WTC11 (cell line): ENCODE measurements at regions not wholly inside any gene's neighbourhood (a gene's known extent, or its start where the extent isn't known, plus 50 kb on each side); places are given as distances from the start of the nearest gene placed in this dataset.

ENCODE experiments used
- ATAC-seq: fragments of 200-7000 bp; cut with Tn5 transposase; 2 replicates; pipeline ENCODE4 v1.10.0; 2021; ENCODE audit warnings: mild to moderate bottlenecking, moderate library complexity
- CTCF ChIA-PET: fragments of 300-600 bp; sonication (Branson Sonifier 250); formaldehyde crosslinking; loops from one replicate; lab custom pipeline; 2021; ENCODE audit warnings: antibody characterized with exemption; lab: Charles Lee
- POLR2A ChIA-PET: fragments of 350-600 bp; sonication (Branson Sonifier 250); formaldehyde crosslinking; loops from one replicate; lab custom pipeline; 2021; ENCODE audit warnings: antibody characterized with exemption; lab: Charles Lee
- DNase-seq: peaks from one replicate; pipeline ENCODE4 v3.0.0; 2021; ENCODE audit warnings: low spot score
- H3K27ac Mint-ChIP-seq: 2 replicates; pipeline ENCODE4 v1.8.0; 2021; ENCODE audit warnings: mixed read lengths
- H3K27me3 Mint-ChIP-seq: 2 replicates; pipeline ENCODE4 v1.8.0; 2021; ENCODE audit warnings: low read depth, mild to moderate bottlenecking, moderate library complexity, mixed read lengths
- H3K36me3 Mint-ChIP-seq: 2 replicates; pipeline ENCODE4 v1.8.0; 2021; ENCODE audit warnings: mixed read lengths
- H3K4me1 Mint-ChIP-seq: 2 replicates; pipeline ENCODE4 v1.8.0; 2022; ENCODE audit warnings: mixed read lengths
- H3K4me3 Mint-ChIP-seq: 2 replicates; pipeline ENCODE4 v1.8.0; 2021; ENCODE audit warnings: mild to moderate bottlenecking, moderate library complexity, mixed read lengths
- H3K9me3 Mint-ChIP-seq: 2 replicates; pipeline ENCODE4 v1.8.0; 2021; ENCODE audit warnings: mixed read lengths
- AR ChIP-seq: fragments of 250-450 bp; sonication (Bioruptor Pico); IDR thresholded peaks from 2 replicates; pipeline ENCODE4 v1.9.0; 2021; ENCODE audit warnings: mild to moderate bottlenecking
- ATF2 ChIP-seq: sonication (generic); formaldehyde crosslinking; IDR thresholded peaks from 2 replicates; pipeline ENCODE4 v1.8.1; 2022; ENCODE audit warnings: low read depth, missing genetic modification reagents, borderline replicate concordance
- ATF3 ChIP-seq: sonication (generic); formaldehyde crosslinking; conservative IDR thresholded peaks from 2 replicates; pipeline ENCODE4 v1.8.1; 2022; ENCODE audit warnings: mild to moderate bottlenecking, missing genetic modification reagents
- E2F5 ChIP-seq: sonication (generic); formaldehyde crosslinking; IDR thresholded peaks from 2 replicates; pipeline ENCODE4 v1.8.1; 2022; ENCODE audit warnings: mild to moderate bottlenecking, moderate library complexity, missing genetic modification reagents
- ELF4 ChIP-seq: sonication (generic); formaldehyde crosslinking; IDR thresholded peaks from 2 replicates; pipeline ENCODE4 v1.8.1; 2022; ENCODE audit warnings: low read depth, mild to moderate bottlenecking, moderate library complexity, missing genetic modification reagents
- EMX1 ChIP-seq: fragments of 250-450 bp; sonication (Bioruptor Pico); IDR thresholded peaks from 2 replicates; pipeline ENCODE4 v1.8.0; 2021; ENCODE audit warnings: mild to moderate bottlenecking
- FOXJ3 ChIP-seq: sonication (generic); formaldehyde crosslinking; IDR thresholded peaks from 2 replicates; pipeline ENCODE4 v1.9.0; 2021; ENCODE audit warnings: missing genetic modification reagents, mild to moderate bottlenecking, borderline replicate concordance
- FOXK1 ChIP-seq: sonication (generic); formaldehyde crosslinking; IDR thresholded peaks from 2 replicates; pipeline ENCODE4 v1.8.0; 2022; ENCODE audit warnings: mild to moderate bottlenecking, moderate library complexity, missing genetic modification reagents
- GABPB1 ChIP-seq: sonication (generic); formaldehyde crosslinking; IDR thresholded peaks from 2 replicates; pipeline ENCODE4 v1.8.1; 2023; ENCODE audit warnings: mild to moderate bottlenecking, missing genetic modification reagents
- HMGA2 ChIP-seq: fragments of 250-450 bp; sonication (Bioruptor Pico); IDR thresholded peaks from 2 replicates; pipeline ENCODE4 v1.4.0; 2021; ENCODE audit warnings: mild to moderate bottlenecking, moderate library complexity
- JUN ChIP-seq: sonication (generic); formaldehyde crosslinking; IDR thresholded peaks from 2 replicates; pipeline ENCODE4 v1.8.0; 2023; ENCODE audit warnings: mild to moderate bottlenecking, missing genetic modification reagents
- MYBL2 ChIP-seq: sonication (generic); formaldehyde crosslinking; IDR thresholded peaks from 2 replicates; pipeline ENCODE4 v1.8.1; 2023; ENCODE audit warnings: mild to moderate bottlenecking, moderate library complexity, missing genetic modification reagents
- NFE2L1 ChIP-seq: sonication (generic); formaldehyde crosslinking; IDR thresholded peaks from 2 replicates; pipeline ENCODE4 v1.8.1; 2023; ENCODE audit warnings: missing genetic modification reagents
- NFYB ChIP-seq: sonication (generic); formaldehyde crosslinking; conservative IDR thresholded peaks from 2 replicates; pipeline ENCODE4 v1.8.0; 2022; ENCODE audit warnings: low read depth, missing genetic modification reagents
- OVOL2 ChIP-seq: fragments of 250-450 bp; sonication (Bioruptor Pico); IDR thresholded peaks from 2 replicates; pipeline ENCODE4 v1.9.0; 2021; ENCODE audit warnings: mild to moderate bottlenecking, borderline replicate concordance
- SMAD4 ChIP-seq: sonication (generic); formaldehyde crosslinking; IDR thresholded peaks from 2 replicates; pipeline ENCODE4 v1.8.0; 2022; ENCODE audit warnings: mild to moderate bottlenecking, missing genetic modification reagents
- TEAD1 ChIP-seq: sonication (generic); formaldehyde crosslinking; IDR thresholded peaks from 2 replicates; pipeline ENCODE4 v1.8.0; 2022; ENCODE audit warnings: mild to moderate bottlenecking, missing genetic modification reagents
- ZBTB21 ChIP-seq: sonication (generic); formaldehyde crosslinking; IDR thresholded peaks from 2 replicates; pipeline ENCODE4 v1.8.1; 2023; ENCODE audit warnings: mild to moderate bottlenecking, missing genetic modification reagents, borderline replicate concordance
- ZNF121 ChIP-seq: sonication (generic); formaldehyde crosslinking; IDR thresholded peaks from 2 replicates; pipeline ENCODE4 v1.8.0; 2023; ENCODE audit warnings: missing genetic modification reagents
- ZNF232 ChIP-seq: sonication (generic); formaldehyde crosslinking; IDR thresholded peaks from 2 replicates; pipeline ENCODE4 v1.8.0; 2022; ENCODE audit warnings: mild to moderate bottlenecking, missing genetic modification reagents
- ZNF281 ChIP-seq: sonication (generic); formaldehyde crosslinking; IDR thresholded peaks from 2 replicates; pipeline ENCODE4 v1.8.0; 2023; ENCODE audit warnings: mild to moderate bottlenecking, missing genetic modification reagents
- ZNF423 ChIP-seq: fragments of 250-450 bp; sonication (Bioruptor Pico); IDR thresholded peaks from 2 replicates; pipeline ENCODE4 v2.1.2; 2022; ENCODE audit warnings: mild to moderate bottlenecking, moderate library complexity

GRCh38 chr2:180570864-180571263 lies 409.5 kb upstream of the UBE2E3 start:
- TF ChIP-seq AR (CRISPR knock-in tag) (no peak), ZNF423 (no peak)
- CTCF ChIA-PET, result no interaction called here
- no peaks in the 10 kb centered on the region for H3K4me1 Mint-ChIP-seq
- ATAC-seq (no peak), DNase-seq (no peak)
- H3K27ac Mint-ChIP-seq, result no peak overlapping the region
- no peak overlapping the region for H3K4me3 Mint-ChIP-seq
- no peaks in the 10 kb centered on the region for H3K27me3 Mint-ChIP-seq
- H3K36me3 Mint-ChIP-seq, result no peaks in the 10 kb centered on the region
- H3K9me3 Mint-ChIP-seq, result no peaks in the 10 kb centered on the region
- POLR2A ChIA-PET, result interaction anchor here (0.6 to 0.7 kb wide), 3 partner anchors 157 to 741 kb away, joined by 3 to 5 read pairs (median 3); no protein-coding TSS in a partner anchor

GRCh38 chr2:180564051-180564450 lies 416.4 kb upstream of the UBE2E3 start:
- Mint-ChIP-seq H3K9me3 (no peaks in the 10 kb centered on the region), H3K27ac (no peak overlapping the region), H3K27me3 (no peaks in the 10 kb centered on the region), H3K4me3 (no peak overlapping the region), H3K36me3 (no peaks in the 10 kb centered on the region), H3K4me1 (no peaks in the 10 kb centered on the region)
- ChIA-PET CTCF (no interaction called here), POLR2A (no interaction called here)
- no peak for DNase-seq
- no peak for TF ChIP-seq EMX1 (CRISPR knock-in tag)
- no peak for TF ChIP-seq ZNF121 (CRISPR knock-in tag)
- TF ChIP-seq NFYB, result no peak
- TF ChIP-seq ATF3, result no peak
- no peak for TF ChIP-seq OVOL2 (CRISPR knock-in tag)
- TF ChIP-seq ZNF232, result no peak
- no peak for TF ChIP-seq FOXK1 (CRISPR knock-in tag)
- no peak for TF ChIP-seq ZNF281 (CRISPR knock-in tag)
- no peak for TF ChIP-seq TEAD1 (CRISPR knock-in tag)
- no peak for TF ChIP-seq HMGA2 (CRISPR knock-in tag)
- TF ChIP-seq, all 79 proteins: peak for 0
- ATAC-seq, result no peak

GRCh38 chr2:180562378-180562777 lies 418.0 kb upstream of the UBE2E3 start:
- no peaks in the 10 kb centered on the region for H3K9me3 Mint-ChIP-seq
- DNase-seq (no peak), ATAC-seq (no peak)
- ChIA-PET CTCF (no interaction called here), POLR2A (no interaction called here)
- no peaks in the 10 kb centered on the region for H3K4me1 Mint-ChIP-seq
- no peak overlapping the region for H3K4me3 Mint-ChIP-seq
- no peak overlapping the region for H3K27ac Mint-ChIP-seq
- H3K36me3 Mint-ChIP-seq, result no peaks in the 10 kb centered on the region
- H3K27me3 Mint-ChIP-seq, result no peaks in the 10 kb centered on the region
- TF ChIP-seq MYBL2 (CRISPR knock-in tag) (no peak), ATF3 (no peak), ZBTB21 (CRISPR knock-in tag) (no peak), NFE2L1 (CRISPR knock-in tag) (no peak), ATF2 (CRISPR knock-in tag) (no peak), E2F5 (CRISPR knock-in tag) (no peak), FOXJ3 (CRISPR knock-in tag) (no peak), ELF4 (CRISPR knock-in tag) (no peak), JUN (no peak), GABPB1 (CRISPR knock-in tag) (no peak), SMAD4 (CRISPR knock-in tag) (no peak)
